ENCODE measurements at regions not wholly inside any gene's neighbourhood (a gene's known extent, or its start where the extent isn't known, plus 50 kb on each side); places are given as distances from the start of the nearest gene placed in this dataset.

DNA sequence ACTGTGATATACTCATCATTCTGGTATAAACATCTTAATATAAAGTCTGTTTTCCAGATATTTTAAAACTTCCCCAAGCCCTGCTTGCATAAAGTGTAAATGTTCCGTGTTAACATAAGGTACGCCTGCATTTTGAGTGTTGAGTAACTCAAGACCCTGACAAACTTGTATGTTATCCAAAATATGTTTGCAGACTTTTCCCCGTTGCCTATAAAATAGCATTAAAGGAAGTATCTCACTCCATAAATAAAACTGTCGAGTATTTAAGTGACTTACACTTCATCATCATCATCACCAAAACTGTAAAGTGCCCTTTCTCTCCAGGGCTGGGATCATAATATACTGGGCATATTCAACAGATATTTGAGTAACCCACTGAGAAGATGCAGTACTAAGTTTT lies 64.6 kb upstream of the TSPAN8 start:
- 88% methylated on average over 4 of the region's 4 CpGs for WGBS, 2 donors
- Histone ChIP-seq H3K4me1 (ENCODE audit: control insufficient read depth in 5 of 5, insufficient read depth in 5 of 5, low read length in 5 of 5) (peaks cover 0 to 42% (median 0%) of the 10 kb centered on the region in 5 donors), H3K27me3 (ENCODE audit: control insufficient read depth in 3 of 3, insufficient read depth in 3 of 3, low read length in 2 of 3) (no peaks in the 10 kb centered on the region), H3K9me3 (ENCODE audit: control insufficient read depth in 4 of 4, insufficient read depth in 3 of 4, low read length in 3 of 4) (peaks cover 0 to 3% (median 0%) of the 10 kb centered on the region in 4 donors), H3K9ac (ENCODE audit: insufficient read depth in 1 of 2, low read length in 2 of 2) (no peak overlapping the region), H3K27ac (ENCODE audit: low read depth in 1 of 2, low read length in 1 of 2) (no peak overlapping the region), H3K4me3 (no peak overlapping the region), H3K36me3 (ENCODE audit: control insufficient read depth in 4 of 4, insufficient read depth in 4 of 4, low read length in 4 of 4) (no peaks in the 10 kb centered on the region)
- TF ChIP-seq, protein P1, sequence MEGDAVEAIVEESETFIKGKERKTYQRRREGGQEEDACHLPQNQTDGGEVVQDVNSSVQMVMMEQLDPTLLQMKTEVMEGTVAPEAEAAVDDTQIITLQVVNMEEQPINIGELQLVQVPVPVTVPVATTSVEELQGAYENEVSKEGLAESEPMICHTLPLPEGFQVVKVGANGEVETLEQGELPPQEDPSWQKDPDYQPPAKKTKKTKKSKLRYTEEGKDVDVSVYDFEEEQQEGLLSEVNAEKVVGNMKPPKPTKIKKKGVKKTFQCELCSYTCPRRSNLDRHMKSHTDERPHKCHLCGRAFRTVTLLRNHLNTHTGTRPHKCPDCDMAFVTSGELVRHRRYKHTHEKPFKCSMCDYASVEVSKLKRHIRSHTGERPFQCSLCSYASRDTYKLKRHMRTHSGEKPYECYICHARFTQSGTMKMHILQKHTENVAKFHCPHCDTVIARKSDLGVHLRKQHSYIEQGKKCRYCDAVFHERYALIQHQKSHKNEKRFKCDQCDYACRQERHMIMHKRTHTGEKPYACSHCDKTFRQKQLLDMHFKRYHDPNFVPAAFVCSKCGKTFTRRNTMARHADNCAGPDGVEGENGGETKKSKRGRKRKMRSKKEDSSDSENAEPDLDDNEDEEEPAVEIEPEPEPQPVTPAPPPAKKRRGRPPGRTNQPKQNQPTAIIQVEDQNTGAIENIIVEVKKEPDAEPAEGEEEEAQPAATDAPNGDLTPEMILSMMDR (IDR thresholded peaks at IDR 0.05; ENCODE audit: control extremely low read depth, extremely low read depth) = no peak
- DNase-seq (peak in 2 of 3 donors; percentile 88), ATAC-seq (ENCODE audit: insufficient read depth, low FRiP score) (no peak)

DNA sequence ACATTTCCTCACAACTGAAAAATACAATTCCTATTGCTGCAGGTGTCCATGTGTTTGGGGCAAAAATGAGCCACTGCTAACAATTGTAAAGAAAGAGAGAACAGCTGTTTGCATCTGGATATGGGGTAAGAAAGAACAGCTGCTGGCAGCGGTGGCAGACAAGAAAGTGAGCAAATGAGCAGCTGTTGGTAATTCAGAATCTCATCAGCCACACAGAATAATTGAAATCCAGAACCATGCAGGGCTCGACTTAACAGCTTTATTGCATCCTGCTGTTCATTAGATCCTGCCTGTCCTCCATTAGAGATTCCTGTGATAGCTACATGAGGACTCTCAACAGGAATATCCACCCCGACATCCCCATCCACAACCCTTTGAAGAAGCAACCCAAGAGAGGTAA lies 62.5 kb upstream of the TSPAN8 start:
- H3K4me1 ChIP-seq (ENCODE audit: control insufficient read depth in 5 of 5, insufficient read depth in 5 of 5, low read length in 5 of 5) = peaks cover 0 to 43% (median 0%) of the 10 kb centered on the region in 5 donors
- no peaks in the 10 kb centered on the region for H3K36me3 ChIP-seq (ENCODE audit: control insufficient read depth in 4 of 4, insufficient read depth in 4 of 4, low read length in 4 of 4)
- ATAC-seq (ENCODE audit: insufficient read depth, low FRiP score) (no peak), DNase-seq (peak; percentile 69 to 83 (median 81))
- TF ChIP-seq, protein P1 (IDR thresholded peaks at IDR 0.05; ENCODE audit: control extremely low read depth, extremely low read depth) = no peak
- H3K27me3 ChIP-seq (ENCODE audit: control insufficient read depth in 3 of 3, insufficient read depth in 3 of 3, low read length in 2 of 3) = no peaks in the 10 kb centered on the region
- WGBS, 2 donors = 72 to 85% methylated on average over 3 of the region's 3 CpGs
- H3K9ac ChIP-seq (ENCODE audit: insufficient read depth in 1 of 2, low read length in 2 of 2) = no peak overlapping the region
- no peak overlapping the region for H3K4me3 ChIP-seq
- no peak overlapping the region for H3K27ac ChIP-seq (ENCODE audit: low read depth in 1 of 2, low read length in 1 of 2)
- no peaks in the 10 kb centered on the region for H3K9me3 ChIP-seq (ENCODE audit: control insufficient read depth in 4 of 4, insufficient read depth in 3 of 4, low read length in 3 of 4)

DNA sequence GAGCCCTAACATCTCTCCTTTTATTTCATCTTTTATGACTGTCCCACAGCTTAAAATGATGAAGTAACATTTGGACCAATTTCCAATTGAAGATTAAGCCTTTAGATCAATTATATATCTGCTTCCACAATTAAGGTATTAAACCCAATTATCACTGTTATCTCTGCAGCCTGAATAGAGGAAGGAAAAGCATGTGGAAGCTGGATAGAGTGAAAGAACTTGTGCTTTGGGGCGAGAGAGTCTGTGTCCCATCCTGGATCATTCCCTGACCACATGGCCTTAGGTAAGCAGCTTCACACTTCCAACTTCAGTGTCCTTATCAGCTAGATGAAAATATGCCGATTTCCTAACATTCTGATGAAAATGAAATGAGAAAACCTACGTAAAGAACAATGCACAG lies 61.4 kb upstream of the TSPAN8 start:
- 61 to 73% methylated on average over 3 of the region's 3 CpGs for WGBS, 2 donors
- ATAC-seq (ENCODE audit: insufficient read depth, low FRiP score) (no peak), DNase-seq (no peak)
- Histone ChIP-seq H3K36me3 (ENCODE audit: control insufficient read depth in 4 of 4, insufficient read depth in 4 of 4, low read length in 4 of 4) (no peaks in the 10 kb centered on the region), H3K27ac (ENCODE audit: low read depth in 1 of 2, low read length in 1 of 2) (no peak overlapping the region), H3K9me3 (ENCODE audit: control insufficient read depth in 4 of 4, insufficient read depth in 3 of 4, low read length in 3 of 4) (no peaks in the 10 kb centered on the region), H3K4me1 (ENCODE audit: control insufficient read depth in 5 of 5, insufficient read depth in 5 of 5, low read length in 5 of 5) (peaks cover 0 to 45% (median 0%) of the 10 kb centered on the region in 5 donors), H3K9ac (ENCODE audit: insufficient read depth in 1 of 2, low read length in 2 of 2) (no peak overlapping the region), H3K27me3 (ENCODE audit: control insufficient read depth in 3 of 3, insufficient read depth in 3 of 3, low read length in 2 of 3) (no peaks in the 10 kb centered on the region), H3K4me3 (no peak overlapping the region)
- TF ChIP-seq, protein P1 (IDR thresholded peaks at IDR 0.05; ENCODE audit: control extremely low read depth, extremely low read depth) = no peak

DNA sequence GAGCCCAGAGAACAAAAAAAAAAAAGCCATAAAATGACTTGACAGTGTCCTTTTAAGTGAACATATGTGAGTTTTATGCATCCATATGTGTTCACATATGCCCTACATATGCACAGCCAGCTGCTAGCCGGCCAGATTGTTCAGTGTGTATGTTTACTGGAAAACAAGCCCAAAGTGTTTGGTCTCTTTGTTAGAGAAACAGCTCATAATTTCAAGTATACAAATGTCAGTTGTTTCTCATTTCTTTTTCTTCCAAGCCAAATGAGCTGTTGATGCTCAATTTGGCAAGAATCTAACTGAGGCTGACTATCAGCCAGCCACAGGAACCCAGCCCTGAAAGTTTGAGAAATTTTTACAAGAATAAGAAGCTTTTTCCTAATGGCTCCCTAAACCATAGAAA lies 60.8 kb upstream of the TSPAN8 start:
- TF ChIP-seq, protein P1 (IDR thresholded peaks at IDR 0.05; ENCODE audit: control extremely low read depth, extremely low read depth) = no peak
- Histone ChIP-seq H3K27me3 (ENCODE audit: control insufficient read depth in 3 of 3, insufficient read depth in 3 of 3, low read length in 2 of 3) (no peaks in the 10 kb centered on the region), H3K4me3 (no peak overlapping the region), H3K27ac (ENCODE audit: low read depth in 1 of 2, low read length in 1 of 2) (no peak overlapping the region), H3K9me3 (ENCODE audit: control insufficient read depth in 4 of 4, insufficient read depth in 3 of 4, low read length in 3 of 4) (no peaks in the 10 kb centered on the region), H3K9ac (ENCODE audit: insufficient read depth in 1 of 2, low read length in 2 of 2) (no peak overlapping the region), H3K36me3 (ENCODE audit: control insufficient read depth in 4 of 4, insufficient read depth in 4 of 4, low read length in 4 of 4) (no peaks in the 10 kb centered on the region), H3K4me1 (ENCODE audit: control insufficient read depth in 5 of 5, insufficient read depth in 5 of 5, low read length in 5 of 5) (peaks cover 0 to 45% (median 0%) of the 10 kb centered on the region in 5 donors)
- 68 to 81% methylated on average over 1 of the region's 1 CpG for WGBS, 2 donors
- ATAC-seq (ENCODE audit: insufficient read depth, low FRiP score) (no peak), DNase-seq (peak; percentile 81 to 96 (median 95))
